ENCODE measurements at regions not wholly inside any gene's neighbourhood (a gene's known extent, or its start where the extent isn't known, plus 50 kb on each side); places are given as distances from the start of the nearest gene placed in this dataset.

- DNase-seq (ENCODE audit: low spot score in 2 of 2), result no peak
- Mint-ChIP-seq H3K9me3 (no peaks in the 10 kb centered on the region), H3K27ac (no peak overlapping the region), H3K36me3 (no peaks in the 10 kb centered on the region)
- ATAC-seq, result no peak
Observed at GRCh38 chr3:151567477-151567876, 106.6 kb upstream of the IGSF10 start.

- Mint-ChIP-seq H3K9me3 (no peaks in the 10 kb centered on the region), H3K36me3 (no peaks in the 10 kb centered on the region), H3K27ac (no peak overlapping the region)
- ATAC-seq (no peak), DNase-seq (ENCODE audit: low spot score in 2 of 2) (no peak)
Observed at GRCh38 chr3:151564261-151564660, 103.4 kb upstream of the IGSF10 start.

GRCh38 chr3:151563305-151563704 is 102.4 kb upstream of the IGSF10 start:
- Mint-ChIP-seq H3K27ac (no peak overlapping the region), H3K36me3 (no peaks in the 10 kb centered on the region), H3K9me3 (no peaks in the 10 kb centered on the region)
- ATAC-seq (no peak), DNase-seq (ENCODE audit: low spot score in 2 of 2) (no peak)

GRCh38 chr3:151562891-151563290 is 102.0 kb upstream of the IGSF10 start:
- H3K36me3 Mint-ChIP-seq, result no peaks in the 10 kb centered on the region
- no peak for ATAC-seq

GRCh38 chr3:151561878-151562277 is 101.0 kb upstream of the IGSF10 start:
- DNase-seq (ENCODE audit: low spot score in 2 of 2), result no peak
- Mint-ChIP-seq H3K9me3 (no peaks in the 10 kb centered on the region), H3K27ac (no peak overlapping the region), H3K36me3 (no peaks in the 10 kb centered on the region)
- no peak for ATAC-seq

More at GRCh38 chr3:151562891-151563290, 102.0 kb upstream of the IGSF10 start:
- no peak overlapping the region for H3K27ac Mint-ChIP-seq
- no peak for DNase-seq (ENCODE audit: low spot score in 2 of 2)
- H3K9me3 Mint-ChIP-seq, result no peaks in the 10 kb centered on the region

GRCh38 chr3:151560738-151561137 is 99.9 kb upstream of the IGSF10 start:
- Mint-ChIP-seq H3K9me3 (no peaks in the 10 kb centered on the region), H3K36me3 (no peaks in the 10 kb centered on the region), H3K27ac (no peak overlapping the region)
- no peak for DNase-seq (ENCODE audit: low spot score in 2 of 2)
- no peak for ATAC-seq

- no peak for DNase-seq (ENCODE audit: low spot score in 2 of 2)
- Mint-ChIP-seq H3K9me3 (no peaks in the 10 kb centered on the region), H3K27ac (no peak overlapping the region), H3K36me3 (no peaks in the 10 kb centered on the region)
- no peak for ATAC-seq
Observed at GRCh38 chr3:151559736-151560135, 98.9 kb upstream of the IGSF10 start.

GRCh38 chr3:151558661-151559060 is 97.8 kb upstream of the IGSF10 start:
- no peak overlapping the region for H3K27ac Mint-ChIP-seq
- no peak for ATAC-seq
- DNase-seq (ENCODE audit: low spot score in 2 of 2), result no peak
- no peaks in the 10 kb centered on the region for H3K9me3 Mint-ChIP-seq
- H3K36me3 Mint-ChIP-seq, result no peaks in the 10 kb centered on the region

- ATAC-seq (no peak), DNase-seq (ENCODE audit: low spot score in 2 of 2) (no peak)
- H3K36me3 Mint-ChIP-seq, result no peaks in the 10 kb centered on the region
- no peaks in the 10 kb centered on the region for H3K9me3 Mint-ChIP-seq
- H3K27ac Mint-ChIP-seq, result no peak overlapping the region
Observed at GRCh38 chr3:151557068-151557840, 96.4 kb upstream of the IGSF10 start.

- H3K9me3 Mint-ChIP-seq, result no peaks in the 10 kb centered on the region
Observed at GRCh38 chr3:151556596-151556995, 95.7 kb upstream of the IGSF10 start.

GRCh38 chr3:151555523-151555922 is 94.7 kb upstream of the IGSF10 start:
- no peak for DNase-seq (ENCODE audit: low spot score in 2 of 2)
- Mint-ChIP-seq H3K9me3 (no peaks in the 10 kb centered on the region), H3K27ac (no peak overlapping the region), H3K36me3 (no peaks in the 10 kb centered on the region)
- no peak for ATAC-seq

More at GRCh38 chr3:151556596-151556995, 95.7 kb upstream of the IGSF10 start:
- H3K27ac Mint-ChIP-seq, result no peak overlapping the region
- ATAC-seq, result no peak
- DNase-seq (ENCODE audit: low spot score in 2 of 2), result no peak
- H3K36me3 Mint-ChIP-seq, result no peaks in the 10 kb centered on the region

GRCh38 chr3:151553888-151554287 is 93.0 kb upstream of the IGSF10 start:
- H3K36me3 Mint-ChIP-seq, result no peaks in the 10 kb centered on the region
- no peaks in the 10 kb centered on the region for H3K9me3 Mint-ChIP-seq
- no peak for DNase-seq (ENCODE audit: low spot score in 2 of 2)
- no peak overlapping the region for H3K27ac Mint-ChIP-seq
- no peak for ATAC-seq

GRCh38 chr3:151552589-151552988 is 91.7 kb upstream of the IGSF10 start:
- Mint-ChIP-seq H3K36me3 (no peaks in the 10 kb centered on the region), H3K27ac (no peak overlapping the region), H3K9me3 (no peaks in the 10 kb centered on the region)
- ATAC-seq (no peak), DNase-seq (ENCODE audit: low spot score in 2 of 2) (no peak)

- no peak overlapping the region for H3K27ac Mint-ChIP-seq
- H3K36me3 Mint-ChIP-seq, result no peaks in the 10 kb centered on the region
- ATAC-seq (no peak), DNase-seq (ENCODE audit: low spot score in 2 of 2) (no peak)
- no peaks in the 10 kb centered on the region for H3K9me3 Mint-ChIP-seq
Observed at GRCh38 chr3:151550642-151551041, 89.8 kb upstream of the IGSF10 start.

- ATAC-seq, result no peak
- Mint-ChIP-seq H3K9me3 (no peaks in the 10 kb centered on the region), H3K36me3 (no peaks in the 10 kb centered on the region), H3K27ac (no peak overlapping the region)
- DNase-seq (ENCODE audit: low spot score in 2 of 2), result no peak
Observed at GRCh38 chr3:151550025-151550618, 89.3 kb upstream of the IGSF10 start.

GRCh38 chr3:151548195-151548594 is 87.3 kb upstream of the IGSF10 start:
- DNase-seq (ENCODE audit: low spot score in 2 of 2) (no peak), ATAC-seq (no peak)
- no peaks in the 10 kb centered on the region for H3K36me3 Mint-ChIP-seq
- no peak overlapping the region for H3K27ac Mint-ChIP-seq
- no peaks in the 10 kb centered on the region for H3K9me3 Mint-ChIP-seq

- Mint-ChIP-seq H3K27ac (peak overlapping the region in 1 of 2 donors; percentile 75), H3K9me3 (no peaks in the 10 kb centered on the region), H3K36me3 (no peaks in the 10 kb centered on the region)
- no peak for ATAC-seq
- no peak for DNase-seq (ENCODE audit: low spot score in 2 of 2)
Observed at GRCh38 chr3:151544164-151544548, 83.3 kb upstream of the IGSF10 start.

GRCh38 chr3:151541178-151541577 is 80.3 kb upstream of the IGSF10 start:
- no peaks in the 10 kb centered on the region for H3K36me3 Mint-ChIP-seq

More at GRCh38 chr3:151541178-151541577, 80.3 kb upstream of the IGSF10 start:
- H3K27ac Mint-ChIP-seq, result no peak overlapping the region
- H3K9me3 Mint-ChIP-seq, result no peaks in the 10 kb centered on the region
- ATAC-seq (no peak), DNase-seq (ENCODE audit: low spot score in 2 of 2) (no peak)
